Loucy (cell line): ENCODE measurements at regions not wholly inside any gene's neighbourhood (a gene's known extent, or its start where the extent isn't known, plus 50 kb on each side); places are given as distances from the start of the nearest gene placed in this dataset.
"Not testable (repeated sequence)": the region's sequence is repeated elsewhere in the genome, so short reads cannot be mapped to it uniquely, and the experiment has no call there.

ENCODE experiments used
- H2AFZ ChIP-seq: fragments of 200-600 bp; sonication (generic); 2 replicates; pipeline ENCODE4 v1.6.0; 2016; ENCODE audit warnings: antibody characterized with exemption, mild to moderate bottlenecking, low read length, moderate library complexity
- H3F3A ChIP-seq: fragments of 200-600 bp; 2 replicates; pipeline ENCODE4 v1.6.0; 2016; ENCODE audit warnings: antibody characterized with exemption, low read depth, mild to moderate bottlenecking
- H3K27me3 ChIP-seq: fragments of 200-600 bp; sonication (generic); 2 replicates; pipeline ENCODE4 v1.6.1; 2014; ENCODE audit warnings: low read length, mild to moderate bottlenecking; ENCODE audit not compliant: insufficient read depth, poor library complexity, severe bottlenecking
- H3K36me3 ChIP-seq: fragments of 200-600 bp; sonication (generic); 2 replicates; pipeline ENCODE4 v1.6.1; 2016; ENCODE audit warnings: low read length; ENCODE audit not compliant: insufficient read depth
- H3K4me1 ChIP-seq: fragments of 200-600 bp; sonication (generic); 2 replicates; pipeline ENCODE4 v1.5.1; 2014; ENCODE audit warnings: low read length, mild to moderate bottlenecking; ENCODE audit not compliant: insufficient read depth, poor library complexity, severe bottlenecking
- H3K4me2 ChIP-seq: fragments of 200-600 bp; sonication (generic); 2 replicates; pipeline ENCODE4 v1.6.0; 2014; ENCODE audit warnings: antibody characterized with exemption, low read length, low read depth, mild to moderate bottlenecking; ENCODE audit not compliant: poor library complexity, severe bottlenecking
- H3K4me3 ChIP-seq: fragments of 200-600 bp; sonication (generic); 2 replicates; pipeline ENCODE4 v1.5.1; 2014; ENCODE audit warnings: low read length, mild to moderate bottlenecking, mixed read lengths; ENCODE audit not compliant: poor library complexity, severe bottlenecking
- H3K79me2 ChIP-seq: fragments of 200-600 bp; sonication (generic); 2 replicates; pipeline ENCODE4 v1.6.1; 2014; ENCODE audit warnings: low read length; ENCODE audit not compliant: insufficient read depth
- H3K9ac ChIP-seq: fragments of 200-600 bp; sonication (generic); 2 replicates; pipeline ENCODE4 v1.6.0; 2014; ENCODE audit warnings: mild to moderate bottlenecking, low read depth, low read length, moderate library complexity; ENCODE audit not compliant: poor library complexity, severe bottlenecking
- H3K9me2 ChIP-seq: fragments of 200-600 bp; sonication (generic); replicated peaks from 2 replicates; pipeline ENCODE4 v1.6.1; 2016; ENCODE audit warnings: low read depth, low read length, mixed read lengths
- H3K9me3 ChIP-seq: fragments of 200-600 bp; sonication (generic); 2 replicates; pipeline ENCODE4 v1.6.1; 2014; ENCODE audit warnings: mild to moderate bottlenecking, antibody characterized with exemption, low read length, low read depth; ENCODE audit not compliant: insufficient read depth
- H4K20me1 ChIP-seq: fragments of 200-600 bp; sonication (generic); 2 replicates; pipeline ENCODE4 v1.6.0; 2014; ENCODE audit warnings: antibody characterized with exemption, low read length, mild to moderate bottlenecking; ENCODE audit not compliant: insufficient read depth, poor library complexity, severe bottlenecking
- EZH2phosphoT487 ChIP-seq: fragments of 200-600 bp; IDR thresholded peaks from 2 replicates; pipeline ENCODE4 v1.6.1; 2018; ENCODE audit warnings: antibody characterized with exemption, mild to moderate bottlenecking, moderate library complexity, borderline replicate concordance
- TF ChIP-seq, protein P1 (sequence below): fragments of 200-600 bp; sonication (generic); conservative IDR thresholded peaks from 2 replicates; pipeline ENCODE4 v1.5.1; 2014; ENCODE audit warnings: mild to moderate bottlenecking, antibody characterized with exemption, low read length

DNA sequence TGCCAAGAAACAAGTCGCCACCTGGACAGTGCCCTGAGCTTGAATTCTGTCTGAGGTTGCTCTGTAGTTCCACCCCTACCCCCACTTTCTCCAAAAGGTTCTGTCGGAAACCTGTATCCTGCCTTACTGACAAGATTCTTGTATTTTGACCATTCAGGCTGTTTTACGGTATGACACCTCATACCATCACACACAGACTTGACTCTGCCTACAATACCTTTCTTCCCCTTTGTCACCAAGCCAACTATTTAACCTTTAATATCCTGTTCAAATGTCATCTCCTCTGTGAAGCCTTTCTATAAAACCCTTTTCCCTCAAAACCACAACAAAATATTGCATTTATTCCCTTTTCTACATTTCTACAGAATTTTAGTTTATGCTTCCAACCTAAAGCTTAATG is 161.9 kb downstream of the VSIG4 start:
- H3F3A ChIP-seq, result no peaks in the 10 kb centered on the region
- TF ChIP-seq, protein P1, sequence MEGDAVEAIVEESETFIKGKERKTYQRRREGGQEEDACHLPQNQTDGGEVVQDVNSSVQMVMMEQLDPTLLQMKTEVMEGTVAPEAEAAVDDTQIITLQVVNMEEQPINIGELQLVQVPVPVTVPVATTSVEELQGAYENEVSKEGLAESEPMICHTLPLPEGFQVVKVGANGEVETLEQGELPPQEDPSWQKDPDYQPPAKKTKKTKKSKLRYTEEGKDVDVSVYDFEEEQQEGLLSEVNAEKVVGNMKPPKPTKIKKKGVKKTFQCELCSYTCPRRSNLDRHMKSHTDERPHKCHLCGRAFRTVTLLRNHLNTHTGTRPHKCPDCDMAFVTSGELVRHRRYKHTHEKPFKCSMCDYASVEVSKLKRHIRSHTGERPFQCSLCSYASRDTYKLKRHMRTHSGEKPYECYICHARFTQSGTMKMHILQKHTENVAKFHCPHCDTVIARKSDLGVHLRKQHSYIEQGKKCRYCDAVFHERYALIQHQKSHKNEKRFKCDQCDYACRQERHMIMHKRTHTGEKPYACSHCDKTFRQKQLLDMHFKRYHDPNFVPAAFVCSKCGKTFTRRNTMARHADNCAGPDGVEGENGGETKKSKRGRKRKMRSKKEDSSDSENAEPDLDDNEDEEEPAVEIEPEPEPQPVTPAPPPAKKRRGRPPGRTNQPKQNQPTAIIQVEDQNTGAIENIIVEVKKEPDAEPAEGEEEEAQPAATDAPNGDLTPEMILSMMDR, result no peak
- TF ChIP-seq EZH2phosphoT487, result no peak
- H3K4me3 ChIP-seq, result no peak overlapping the region
- H3K4me1 ChIP-seq, result peaks cover 16% of the 10 kb centered on the region
- no peaks in the 10 kb centered on the region for H4K20me1 ChIP-seq
- H3K9ac ChIP-seq, result no peak overlapping the region
- H2AFZ ChIP-seq, result no peak overlapping the region
- H3K4me2 ChIP-seq, result no peak overlapping the region
- no peaks in the 10 kb centered on the region for H3K79me2 ChIP-seq
- peaks cover 3% of the 10 kb centered on the region; the same call in 1 of the 2 replicates for H3K9me3 ChIP-seq
- H3K36me3 ChIP-seq, result no peaks in the 10 kb centered on the region
- no peaks in the 10 kb centered on the region for H3K27me3 ChIP-seq
- H3K9me2 ChIP-seq, result no peaks in the 10 kb centered on the region

DNA sequence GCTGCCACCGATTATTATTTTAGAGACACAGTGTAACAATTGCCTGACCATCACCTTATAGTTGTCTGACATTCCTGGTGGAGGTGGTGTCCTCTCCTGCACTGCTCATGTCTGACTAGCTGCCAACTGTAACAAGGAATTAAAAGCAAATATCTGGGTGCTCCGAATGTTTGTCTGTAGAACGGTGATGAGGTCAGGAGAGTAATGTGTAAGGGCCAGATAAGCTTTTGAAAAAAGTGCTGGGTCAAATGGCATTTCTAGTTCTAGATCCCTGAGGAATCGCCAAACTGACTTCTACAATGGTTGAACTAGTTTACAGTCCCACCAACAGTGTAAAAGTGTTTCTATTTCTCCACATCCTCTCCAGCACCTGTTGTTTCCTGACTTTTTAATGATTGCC is 164.3 kb downstream of the VSIG4 start:
- not testable (repeated sequence) for H3K9me3 ChIP-seq, H4K20me1 ChIP-seq, H3K9me2 ChIP-seq, H3K79me2 ChIP-seq, H3F3A ChIP-seq, H3K27me3 ChIP-seq, H2AFZ ChIP-seq, H3K4me2 ChIP-seq, H3K36me3 ChIP-seq, H3K4me3 ChIP-seq, H3K9ac ChIP-seq
- peaks cover 24% of the 10 kb centered on the region for H3K4me1 ChIP-seq

DNA sequence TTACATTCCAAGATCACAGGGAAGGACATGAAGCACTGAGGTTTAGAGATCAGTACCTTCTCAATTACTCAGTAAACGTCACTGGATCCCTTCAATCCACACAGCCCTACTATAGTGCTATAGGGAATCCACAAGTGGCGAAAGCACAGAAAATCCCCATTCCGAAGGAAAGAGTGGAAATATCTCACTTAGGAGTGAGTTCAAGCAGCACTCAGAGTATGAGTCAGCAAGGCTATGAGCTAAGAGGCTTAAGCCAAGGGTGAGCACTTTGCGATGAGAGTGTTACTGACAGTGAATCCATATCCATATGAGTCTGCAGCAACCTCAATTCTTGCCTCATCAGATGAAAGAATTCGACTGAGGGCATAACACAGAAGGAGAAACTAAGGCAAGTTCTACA is 165.1 kb downstream of the VSIG4 start:
- no peak overlapping the region for H3K4me3 ChIP-seq
- H4K20me1 ChIP-seq, result no peaks in the 10 kb centered on the region
- H3K36me3 ChIP-seq, result no peaks in the 10 kb centered on the region
- H3K27me3 ChIP-seq, result no peaks in the 10 kb centered on the region
- no peaks in the 10 kb centered on the region for H3K9me2 ChIP-seq
- H3K9me3 ChIP-seq, result peaks cover 3% of the 10 kb centered on the region; the same call in 1 of the 2 replicates
- no peak for TF ChIP-seq EZH2phosphoT487
- TF ChIP-seq, protein P1, result no peak
- H3K9ac ChIP-seq, result no peak overlapping the region
- H3K4me1 ChIP-seq, result peaks cover 24% of the 10 kb centered on the region
- H3F3A ChIP-seq, result no peaks in the 10 kb centered on the region
- no peaks in the 10 kb centered on the region for H3K79me2 ChIP-seq
- no peak overlapping the region for H3K4me2 ChIP-seq
- H2AFZ ChIP-seq, result no peak overlapping the region

DNA sequence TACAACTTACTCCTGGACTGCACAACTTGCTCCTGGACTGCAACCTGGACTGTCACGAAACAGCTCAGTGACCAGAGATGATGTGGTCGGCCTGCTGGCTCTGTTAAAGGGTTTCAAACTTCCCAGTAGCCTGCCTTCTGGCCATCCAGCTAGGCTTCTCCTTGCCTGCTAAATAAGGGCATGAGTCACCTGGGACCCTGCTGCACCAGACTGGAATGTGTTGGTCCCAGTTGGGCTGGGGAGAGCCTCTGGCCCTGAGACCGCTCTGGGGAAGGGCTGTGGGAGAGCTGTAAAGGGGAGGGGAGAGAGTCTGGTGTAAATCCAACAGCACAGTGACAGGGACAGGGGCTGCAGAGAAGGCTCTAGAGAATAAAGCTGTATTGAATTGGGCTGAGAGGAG is 165.8 kb downstream of the VSIG4 start:
- no peaks in the 10 kb centered on the region for H3K36me3 ChIP-seq
- H3K4me3 ChIP-seq, result no peak overlapping the region

More for the DNA sequence above, 165.8 kb downstream of the VSIG4 start:
- Histone ChIP-seq H3K27me3 (no peaks in the 10 kb centered on the region), H3K4me1 (peaks cover 24% of the 10 kb centered on the region), H3K4me2 (no peak overlapping the region), H3K79me2 (no peaks in the 10 kb centered on the region), H3K9me3 (peaks cover 3% of the 10 kb centered on the region; the same call in 1 of the 2 replicates), H3K9me2 (no peaks in the 10 kb centered on the region), H2AFZ (no peak overlapping the region), H4K20me1 (no peaks in the 10 kb centered on the region), H3K9ac (no peak overlapping the region), H3F3A (no peaks in the 10 kb centered on the region)
- no peak for TF ChIP-seq EZH2phosphoT487
- TF ChIP-seq, protein P1, result no peak
